Mesodermal cell (in vitro differentiated cells): ENCODE measurements at regions not wholly inside any gene's neighbourhood (a gene's known extent, or its start where the extent isn't known, plus 50 kb on each side); places are given as distances from the start of the nearest gene placed in this dataset.
A peak's percentile ranks its signal among the peaks of the same experiment; 100 is the strongest.
"Not testable (repeated sequence)": the region's sequence is repeated elsewhere in the genome, so short reads cannot be mapped to it uniquely, and the experiment has no call there.

Experiments
- H3K27ac ChIP-seq: 2 replicates; pipeline ENCODE4 v1.7.0; 2013; ENCODE audit warnings: mild to moderate bottlenecking, low read depth, low read length, moderate library complexity; ENCODE audit not compliant: severe bottlenecking
- H3K36me3 ChIP-seq: 2 replicates; pipeline ENCODE4 v1.7.1; 2013; ENCODE audit warnings: mild to moderate bottlenecking, low read length, moderate library complexity; ENCODE audit not compliant: control insufficient read depth, insufficient read depth
- H3K4me1 ChIP-seq: one replicate; pipeline ENCODE4 v1.7.1; 2013; ENCODE audit warnings: mild to moderate bottlenecking, low read length; ENCODE audit not compliant: insufficient read depth, control insufficient read depth, poor library complexity, severe bottlenecking
- H3K4me3 ChIP-seq: 2 replicates; pipeline ENCODE4 v1.7.0; 2013; ENCODE audit warnings: low read length, control low read depth, mild to moderate bottlenecking; ENCODE audit not compliant: insufficient read depth, poor library complexity, severe bottlenecking; ENCODE audit errors: extremely low read depth
- H3K9me3 ChIP-seq: 2 replicates; pipeline ENCODE4 v1.7.1; 2013; ENCODE audit warnings: mild to moderate bottlenecking, low read length, moderate library complexity; ENCODE audit not compliant: control insufficient read depth
- WGBS, 2 experiments: methylation state at CpG; one replicate each; pipeline ENCODE4 v1.1.5; 2013; ENCODE audit warnings: missing lambda C conversion rate in 2 of 2; ENCODE audit not compliant: insufficient coverage in 2 of 2; 5-methylcytosine and 5-hydroxymethylcytosine counted together

GRCh38 chr1:143660354-143660941 lies 311.3 kb downstream of the FAM72C start:
- no peaks in the 10 kb centered on the region for H3K4me1 ChIP-seq
- H3K36me3 ChIP-seq: no peaks in the 10 kb centered on the region
- WGBS, 2 experiments: 70 to 78% methylated on average over 8 to 12 of the region's 14 CpGs
- no peak overlapping the region for H3K27ac ChIP-seq
- H3K4me3 ChIP-seq: no peak overlapping the region
- H3K9me3 ChIP-seq: peaks cover 12% of the 10 kb centered on the region

DNA sequence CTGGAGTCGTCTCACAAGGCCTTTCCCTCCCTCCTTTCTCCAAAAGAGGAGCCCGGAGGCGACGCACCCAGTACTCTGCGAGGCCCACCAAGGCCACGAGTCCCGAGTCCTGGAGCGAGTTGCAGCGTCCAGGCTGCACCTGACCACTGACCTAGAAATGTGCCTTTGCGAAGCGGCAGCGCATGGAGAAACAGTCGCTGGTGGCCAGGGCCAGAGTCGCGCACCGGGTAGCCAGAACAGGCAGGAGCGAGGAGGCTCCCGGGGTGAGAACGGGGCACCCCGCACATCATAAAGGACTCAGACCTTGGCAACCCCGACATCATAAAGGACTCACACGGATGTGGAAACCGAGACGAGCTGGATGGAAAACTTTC lies 318.4 kb downstream of the FAM72C start:
- no peak overlapping the region for H3K27ac ChIP-seq
- H3K4me1 ChIP-seq: no peaks in the 10 kb centered on the region
- H3K9me3 ChIP-seq: peaks cover 16% of the 10 kb centered on the region
- 87 to 93% methylated on average over 22 to 23 of the region's 24 CpGs for WGBS, 2 experiments
- no peak overlapping the region for H3K4me3 ChIP-seq
- no peaks in the 10 kb centered on the region for H3K36me3 ChIP-seq

GRCh38 chr1:143652744-143653428 lies 318.9 kb downstream of the FAM72C start:
- peaks cover 16% of the 10 kb centered on the region for H3K9me3 ChIP-seq
- 84 to 86% methylated on average over 32 to 35 of the region's 36 CpGs for WGBS, 2 experiments
- no peaks in the 10 kb centered on the region for H3K4me1 ChIP-seq
- no peaks in the 10 kb centered on the region for H3K36me3 ChIP-seq
- no peak overlapping the region for H3K4me3 ChIP-seq
- no peak overlapping the region for H3K27ac ChIP-seq

GRCh38 chr1:143652187-143652586 lies 319.6 kb downstream of the FAM72C start:
- peaks cover 16% of the 10 kb centered on the region for H3K9me3 ChIP-seq
- H3K36me3 ChIP-seq: no peaks in the 10 kb centered on the region
- no peak overlapping the region for H3K27ac ChIP-seq
- WGBS, 2 experiments: 86 to 88% methylated on average over 19 to 22 of the region's 22 CpGs
- no peak overlapping the region for H3K4me3 ChIP-seq
- H3K4me1 ChIP-seq: no peaks in the 10 kb centered on the region

DNA sequence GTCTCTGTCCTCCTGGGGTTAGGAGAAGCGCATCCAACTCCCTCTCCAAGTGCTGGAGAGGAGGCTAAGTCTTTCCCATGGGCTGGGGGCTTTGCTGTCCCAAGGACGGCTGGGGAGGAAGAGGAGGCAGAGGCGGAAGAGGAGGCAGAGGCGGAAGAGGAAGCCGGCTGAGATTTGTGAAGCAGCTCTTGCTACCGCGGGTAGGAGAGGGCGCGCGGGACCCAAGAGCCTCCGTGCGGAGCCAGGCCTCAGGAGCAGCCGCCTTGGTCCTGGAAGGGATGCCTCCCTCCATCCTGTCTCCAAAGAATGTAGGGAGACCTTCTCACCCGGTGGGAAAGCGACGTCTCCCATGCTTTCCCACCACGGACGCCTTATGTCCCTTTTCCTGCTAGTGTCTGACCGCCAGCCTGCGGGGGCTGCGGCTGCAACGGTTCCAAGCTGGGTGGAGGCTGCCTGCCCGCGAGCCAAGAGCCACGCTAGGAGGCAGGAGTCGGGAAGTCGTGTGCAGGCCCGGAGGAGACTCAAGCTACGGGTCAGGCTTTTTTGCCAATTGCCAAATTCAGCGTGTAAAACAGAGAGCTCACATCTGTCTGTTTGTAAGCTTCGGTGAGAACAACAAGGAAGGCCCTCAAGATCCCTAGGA lies 320.3 kb downstream of the FAM72C start:
- H3K9me3 ChIP-seq: peaks cover 16% of the 10 kb centered on the region
- H3K4me3 ChIP-seq: no peak overlapping the region
- 84 to 86% methylated on average over 27 to 30 of the region's 31 CpGs for WGBS, 2 experiments
- no peaks in the 10 kb centered on the region for H3K36me3 ChIP-seq
- no peaks in the 10 kb centered on the region for H3K4me1 ChIP-seq
- no peak overlapping the region for H3K27ac ChIP-seq

GRCh38 chr1:143644035-143644434 lies 327.8 kb downstream of the FAM72C start:
- H3K36me3 ChIP-seq, H3K9me3 ChIP-seq, H3K4me1 ChIP-seq, H3K4me3 ChIP-seq, H3K27ac ChIP-seq: not testable (repeated sequence)
- 67 to 83% methylated on average over 1 of the region's 1 CpG for WGBS, 2 experiments

DNA sequence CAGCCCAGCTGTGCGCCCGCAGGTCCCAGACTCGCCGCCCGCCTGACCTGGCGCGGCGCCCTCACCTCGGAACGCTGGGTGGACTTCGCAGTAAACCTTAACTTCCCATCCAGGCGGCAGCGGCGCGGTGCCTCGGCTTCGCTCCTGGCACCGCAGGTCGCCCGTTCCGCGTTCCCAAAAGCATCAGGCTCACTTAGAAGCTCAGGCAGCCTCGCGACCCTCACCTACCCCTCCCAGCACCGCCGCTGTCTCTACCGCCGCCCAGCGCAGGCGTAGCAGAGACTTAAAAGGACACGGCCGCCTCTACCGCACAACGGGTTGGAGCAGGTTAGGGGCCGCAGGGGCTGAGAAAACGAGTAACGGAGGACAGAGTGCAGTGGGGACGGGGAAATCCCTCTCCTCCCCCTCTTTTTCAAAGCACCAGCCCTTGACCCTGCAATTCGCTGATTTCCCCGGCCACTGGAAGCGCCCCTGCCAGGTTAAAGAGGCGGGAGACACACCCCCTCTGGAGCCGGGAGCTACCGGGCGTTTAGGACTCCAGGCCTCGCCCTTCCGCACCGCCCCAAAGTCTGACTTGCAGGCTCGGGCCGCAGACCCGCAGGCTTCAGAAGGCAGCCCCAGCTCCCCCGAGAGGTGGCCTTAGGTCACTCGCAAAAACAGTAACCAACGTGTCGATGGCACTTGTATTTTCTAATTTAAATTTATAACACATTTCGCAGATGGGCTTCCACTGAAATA lies 328.5 kb downstream of the FAM72C start:
- Histone ChIP-seq H3K9me3 (no peaks in the 10 kb centered on the region), H3K27ac (no peak overlapping the region), H3K4me1 (no peaks in the 10 kb centered on the region), H3K36me3 (no peaks in the 10 kb centered on the region), H3K4me3 (peak overlapping the region; percentile 16)
- WGBS, 2 experiments: 39 to 47% methylated on average over 26 to 46 of the region's 56 CpGs

- Histone ChIP-seq H3K36me3 (no peaks in the 10 kb centered on the region), H3K9me3 (no peaks in the 10 kb centered on the region), H3K27ac (no peak overlapping the region), H3K4me1 (no peaks in the 10 kb centered on the region), H3K4me3 (no peak overlapping the region)
- WGBS, 2 experiments: 48 to 72% methylated on average over 2 of the region's 2 CpGs
These were observed 345.9 kb downstream of the FAM72C start for GRCh38 chr1:143625886-143626285.

GRCh38 chr1:143619851-143620250 lies 351.9 kb downstream of the FAM72C start:
- Histone ChIP-seq H3K36me3 (no peaks in the 10 kb centered on the region), H3K4me1 (no peaks in the 10 kb centered on the region), H3K27ac (no peak overlapping the region), H3K4me3 (no peak overlapping the region), H3K9me3 (no peaks in the 10 kb centered on the region)
- WGBS, 2 experiments: 83 to 84% methylated on average over 11 of the region's 12 CpGs

DNA sequence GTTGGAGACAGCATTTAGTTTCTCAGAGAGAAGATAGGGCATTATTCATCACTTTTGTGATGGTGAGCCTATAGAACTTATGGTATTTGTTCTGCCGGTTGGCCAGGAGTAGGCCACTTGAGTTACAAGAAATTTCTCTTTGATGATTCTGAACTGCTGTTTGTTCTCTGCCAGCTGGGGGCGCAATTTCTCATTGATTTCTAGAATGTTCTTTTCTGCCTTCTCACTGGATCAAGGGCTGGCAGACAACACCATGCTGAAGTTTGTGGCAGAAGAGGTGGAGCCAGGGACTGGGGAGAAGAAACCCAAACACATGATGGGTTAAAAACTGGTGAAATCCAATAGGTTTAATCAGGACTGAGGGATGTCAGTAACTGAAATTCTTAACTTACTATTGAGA lies 360.6 kb downstream of the FAM72C start:
- H3K4me3 ChIP-seq: no peak overlapping the region
- no peak overlapping the region for H3K27ac ChIP-seq
- 57 to 63% methylated on average over 1 to 2 of the region's 2 CpGs for WGBS, 2 experiments
- peaks cover 9% of the 10 kb centered on the region for H3K9me3 ChIP-seq
- H3K4me1 ChIP-seq: no peaks in the 10 kb centered on the region
- no peaks in the 10 kb centered on the region for H3K36me3 ChIP-seq
